ENCODE measurements at regions not wholly inside any gene's neighbourhood (a gene's known extent, or its start where the extent isn't known, plus 50 kb on each side); places are given as distances from the start of the nearest gene placed in this dataset.
"Not testable (repeated sequence)": the region's sequence is repeated elsewhere in the genome, so short reads cannot be mapped to it uniquely, and the experiment has no call there.

GRCh38 chr2:129191530-129191929, 787.9 kb upstream of the RAB6C start:
- DNase-seq = no peak

- DNase-seq = no peak
These were observed 787.3 kb upstream of the RAB6C start for GRCh38 chr2:129192117-129192516.

- DNase-seq = no peak
These were observed 786.6 kb upstream of the RAB6C start for GRCh38 chr2:129192841-129193253.

- DNase-seq = no peak
These were observed 785.5 kb upstream of the RAB6C start for GRCh38 chr2:129193961-129194360.

GRCh38 chr2:129199501-129199900, 780.0 kb upstream of the RAB6C start:
- no peak for DNase-seq

GRCh38 chr2:129201696-129202095, 777.8 kb upstream of the RAB6C start:
- DNase-seq = no peak

- DNase-seq = no peak
These were observed 776.1 kb upstream of the RAB6C start for GRCh38 chr2:129203331-129203730.

GRCh38 chr2:129204581-129204980, 774.9 kb upstream of the RAB6C start:
- not testable (repeated sequence) for DNase-seq

GRCh38 chr2:129205176-129205575, 774.3 kb upstream of the RAB6C start:
- DNase-seq = no peak

- DNase-seq = no peak
These were observed 773.7 kb upstream of the RAB6C start for GRCh38 chr2:129205766-129206165.

GRCh38 chr2:129212299-129212958, 767.0 kb upstream of the RAB6C start:
- no peak for DNase-seq

GRCh38 chr2:129224022-129224421, 755.4 kb upstream of the RAB6C start:
- no peak for DNase-seq

GRCh38 chr2:129224486-129224885, 755.0 kb upstream of the RAB6C start:
- DNase-seq = no peak

- DNase-seq = no peak
These were observed 750.3 kb upstream of the RAB6C start for GRCh38 chr2:129229196-129229595.

GRCh38 chr2:129229830-129230441, 749.5 kb upstream of the RAB6C start:
- DNase-seq = no peak

GRCh38 chr2:129231924-129232323, 747.5 kb upstream of the RAB6C start:
- DNase-seq = no peak

GRCh38 chr2:129233166-129233565, 746.3 kb upstream of the RAB6C start:
- no peak for DNase-seq

GRCh38 chr2:129233751-129234406, 745.6 kb upstream of the RAB6C start:
- DNase-seq = no peak

- DNase-seq = no peak
These were observed 742.9 kb upstream of the RAB6C start for GRCh38 chr2:129236601-129237000.

GRCh38 chr2:129237966-129238725, 741.3 kb upstream of the RAB6C start:
- no peak for DNase-seq

GRCh38 chr2:129239141-129239540, 740.3 kb upstream of the RAB6C start:
- DNase-seq = no peak

GRCh38 chr2:129240061-129240460, 739.4 kb upstream of the RAB6C start:
- no peak for DNase-seq

- no peak for DNase-seq
These were observed 737.2 kb upstream of the RAB6C start for GRCh38 chr2:129242269-129242668.

GRCh38 chr2:129247751-129248150, 731.7 kb upstream of the RAB6C start:
- DNase-seq = no peak

Measured in activated CD8-positive, alpha-beta memory T cell treated with anti-CD3 and anti-CD28 coated beads, Interleukin-2, amount 50 U/mL, for 48 hours (primary cell).